Osteoblast (primary cell): ENCODE measurements at regions not wholly inside any gene's neighbourhood (a gene's known extent, or its start where the extent isn't known, plus 50 kb on each side); places are given as distances from the start of the nearest gene placed in this dataset. TPM values are rescaled to one million over a fixed set of nuclear protein-coding genes. Genes with fewer than 3 reads are reported as not detected.

Experiments
- DNase-seq: peaks from one replicate; pipeline ENCODE4 v3.0.0; 2011; ENCODE audit warnings: low spot score, mixed read lengths; ENCODE audit not compliant: insufficient read length; ENCODE audit errors: missing footprints
- H2AFZ ChIP-seq: 2 replicates; pipeline ENCODE4 v1.6.0; 2011; ENCODE audit warnings: mild to moderate bottlenecking, low read length
- H3K27ac ChIP-seq: 2 replicates; pipeline ENCODE4 v1.5.1; 2011; ENCODE audit warnings: mild to moderate bottlenecking, low read depth, low read length, moderate library complexity
- H3K27me3 ChIP-seq: 2 replicates; pipeline ENCODE4 v1.6.0; 2012; ENCODE audit warnings: mild to moderate bottlenecking, control low read depth, inconsistent platforms, low read length, moderate library complexity; ENCODE audit not compliant: insufficient read depth
- H3K36me3 ChIP-seq: 2 replicates; pipeline ENCODE4 v1.5.1; 2011; ENCODE audit warnings: mild to moderate bottlenecking, low read length, control low read depth, moderate library complexity; ENCODE audit not compliant: insufficient read depth
- H3K4me1 ChIP-seq: 2 replicates; pipeline ENCODE4 v1.5.1; 2011; ENCODE audit warnings: mild to moderate bottlenecking, low read length, control low read depth, moderate library complexity; ENCODE audit not compliant: insufficient read depth
- H3K4me2 ChIP-seq: 2 replicates; pipeline ENCODE4 v1.6.0; 2011; ENCODE audit warnings: mild to moderate bottlenecking, low read length; ENCODE audit not compliant: insufficient read depth
- H3K4me3 ChIP-seq: fragments of 200-600 bp; sonication (generic); 3 replicates; pipeline ENCODE4 v1.5.1; 2012; ENCODE audit warnings: mild to moderate bottlenecking, low read length, inconsistent platforms; ENCODE audit not compliant: insufficient read depth
- H3K79me2 ChIP-seq: 2 replicates; pipeline ENCODE4 v1.6.0; 2012; ENCODE audit warnings: mild to moderate bottlenecking, low read length, control low read depth, inconsistent platforms; ENCODE audit not compliant: insufficient read depth
- H3K9me3 ChIP-seq: 2 replicates; pipeline ENCODE4 v1.5.1; 2011; ENCODE audit warnings: low read depth, low read length, control low read depth
- H4K20me1 ChIP-seq: 2 replicates; pipeline ENCODE4 v1.6.0; 2012; ENCODE audit warnings: mild to moderate bottlenecking, low read length, control low read depth; ENCODE audit not compliant: insufficient read depth
- small RNA-seq: library from RNA; depleted of rRNA; stranded (forward); fragments of <200 nt; gene quantifications from one replicate; pipeline ENCODE3, GENCODE V24; 2012
- TF ChIP-seq, protein P1 (sequence below): IDR thresholded peaks from 2 replicates; pipeline ENCODE4 v1.5.1; 2011; ENCODE audit warnings: mild to moderate bottlenecking, low read depth, low read length, moderate library complexity; ENCODE audit errors: extremely low read depth

- H3K4me2 ChIP-seq, result no peak overlapping the region
- H3K4me1 ChIP-seq, result no peaks in the 10 kb centered on the region
- no peaks in the 10 kb centered on the region for H3K27me3 ChIP-seq
- no peak overlapping the region for H3K27ac ChIP-seq
- no peak overlapping the region for H3K4me3 ChIP-seq
- H3K79me2 ChIP-seq, result no peaks in the 10 kb centered on the region
- TF ChIP-seq, protein P1, sequence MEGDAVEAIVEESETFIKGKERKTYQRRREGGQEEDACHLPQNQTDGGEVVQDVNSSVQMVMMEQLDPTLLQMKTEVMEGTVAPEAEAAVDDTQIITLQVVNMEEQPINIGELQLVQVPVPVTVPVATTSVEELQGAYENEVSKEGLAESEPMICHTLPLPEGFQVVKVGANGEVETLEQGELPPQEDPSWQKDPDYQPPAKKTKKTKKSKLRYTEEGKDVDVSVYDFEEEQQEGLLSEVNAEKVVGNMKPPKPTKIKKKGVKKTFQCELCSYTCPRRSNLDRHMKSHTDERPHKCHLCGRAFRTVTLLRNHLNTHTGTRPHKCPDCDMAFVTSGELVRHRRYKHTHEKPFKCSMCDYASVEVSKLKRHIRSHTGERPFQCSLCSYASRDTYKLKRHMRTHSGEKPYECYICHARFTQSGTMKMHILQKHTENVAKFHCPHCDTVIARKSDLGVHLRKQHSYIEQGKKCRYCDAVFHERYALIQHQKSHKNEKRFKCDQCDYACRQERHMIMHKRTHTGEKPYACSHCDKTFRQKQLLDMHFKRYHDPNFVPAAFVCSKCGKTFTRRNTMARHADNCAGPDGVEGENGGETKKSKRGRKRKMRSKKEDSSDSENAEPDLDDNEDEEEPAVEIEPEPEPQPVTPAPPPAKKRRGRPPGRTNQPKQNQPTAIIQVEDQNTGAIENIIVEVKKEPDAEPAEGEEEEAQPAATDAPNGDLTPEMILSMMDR, result no peak
- no peaks in the 10 kb centered on the region for H4K20me1 ChIP-seq
- no peaks in the 10 kb centered on the region for H3K9me3 ChIP-seq
- H3K36me3 ChIP-seq, result no peaks in the 10 kb centered on the region
- no peak overlapping the region for H2AFZ ChIP-seq
- DNase-seq, result no peak
Measured at GRCh38 chr2:162888652-162889051, 50.1 kb upstream of the KCNH7 start.

Small RNA genes lying in the stretch of these regions (small RNA-seq; reads per million reads assigned to genes)
- gene RNU6-627P, result not detected
